Natural killer cell (primary cell): ENCODE measurements at regions not wholly inside any gene's neighbourhood (a gene's known extent, or its start where the extent isn't known, plus 50 kb on each side); places are given as distances from the start of the nearest gene placed in this dataset.
A peak's percentile ranks its signal among the peaks of the same experiment; 100 is the strongest.

Experiments used
- ATAC-seq, 3 donors: fragments of 150-1000 bp in 2 of 3; fragments of 200-7000 bp in 1 of 3; cut with Tn5 transposase; 1 replicate in 1 of 3; 2 replicates in 2 of 3; pipeline ENCODE4 v1.10.0; 2021; ENCODE audit warnings: mild to moderate bottlenecking in 2 of 3, moderate library complexity in 2 of 3
- DNase-seq, 2 donors: peaks; one replicate each; pipeline versions ENCODE4 v3.0.0 to v3.0.0-alpha.2; 2013 to 2021; ENCODE audit warnings: mixed read lengths in 1 of 2
- H3K27ac ChIP-seq: one replicate; pipeline ENCODE4 v1.5.1; 2013; ENCODE audit warnings: mild to moderate bottlenecking, low read length
- H3K27me3 ChIP-seq: one replicate; pipeline ENCODE4 v1.6.1; 2013; ENCODE audit warnings: low read length; ENCODE audit not compliant: control insufficient read depth, insufficient read depth
- H3K36me3 ChIP-seq: one replicate; pipeline ENCODE4 v1.6.1; 2013; ENCODE audit warnings: low read length; ENCODE audit not compliant: control insufficient read depth, insufficient read depth
- H3K4me1 ChIP-seq: one replicate; pipeline ENCODE4 v1.6.1; 2013; ENCODE audit warnings: low read length; ENCODE audit not compliant: control insufficient read depth, insufficient read depth
- H3K4me3 ChIP-seq: one replicate; pipeline ENCODE4 v1.5.1; 2013; ENCODE audit warnings: low read length
- H3K9me3 ChIP-seq: one replicate; pipeline ENCODE4 v1.6.1; 2013; ENCODE audit warnings: low read length; ENCODE audit not compliant: control insufficient read depth, insufficient read depth
- H3K27ac Mint-ChIP-seq, 2 donors: one replicate each; pipeline ENCODE4 v1.8.0; 2022; ENCODE audit warnings: mild to moderate bottlenecking in 2 of 2, mixed read lengths in 2 of 2, moderate library complexity in 1 of 2
- H3K27me3 Mint-ChIP-seq, 2 donors: one replicate each; pipeline ENCODE4 v1.8.0; 2022; ENCODE audit warnings: low read depth in 2 of 2, mixed read lengths in 2 of 2
- H3K36me3 Mint-ChIP-seq: one replicate; pipeline ENCODE4 v1.8.0; 2022; ENCODE audit warnings: mixed read lengths
- H3K4me1 Mint-ChIP-seq, 2 donors: one replicate each; pipeline ENCODE4 v1.8.0; 2022; ENCODE audit warnings: mixed read lengths in 2 of 2
- H3K4me3 Mint-ChIP-seq: one replicate; pipeline ENCODE4 v1.8.0; 2022; ENCODE audit warnings: mild to moderate bottlenecking, moderate library complexity, mixed read lengths
- H3K9me3 Mint-ChIP-seq, 2 donors: one replicate each; pipeline ENCODE4 v1.8.0; 2022; ENCODE audit warnings: mixed read lengths in 2 of 2
- WGBS: methylation state at CpG from one replicate; pipeline ENCODE4 v1.1.7; 2013; ENCODE audit warnings: missing lambda C conversion rate; ENCODE audit not compliant: insufficient coverage; 5-methylcytosine and 5-hydroxymethylcytosine counted together
- intact Hi-C: fragments of 100-400 bp; cut with micrococcal nuclease; formaldehyde crosslinking; loops from one replicate; pipeline ENCODE4 v1.14.2; 2022
- TF ChIP-seq, protein P1 (sequence below): fragments of 200-600 bp; IDR thresholded peaks from one replicate; pipeline ENCODE4 v1.8.0; 2022; ENCODE audit warnings: antibody characterized with exemption

DNA sequence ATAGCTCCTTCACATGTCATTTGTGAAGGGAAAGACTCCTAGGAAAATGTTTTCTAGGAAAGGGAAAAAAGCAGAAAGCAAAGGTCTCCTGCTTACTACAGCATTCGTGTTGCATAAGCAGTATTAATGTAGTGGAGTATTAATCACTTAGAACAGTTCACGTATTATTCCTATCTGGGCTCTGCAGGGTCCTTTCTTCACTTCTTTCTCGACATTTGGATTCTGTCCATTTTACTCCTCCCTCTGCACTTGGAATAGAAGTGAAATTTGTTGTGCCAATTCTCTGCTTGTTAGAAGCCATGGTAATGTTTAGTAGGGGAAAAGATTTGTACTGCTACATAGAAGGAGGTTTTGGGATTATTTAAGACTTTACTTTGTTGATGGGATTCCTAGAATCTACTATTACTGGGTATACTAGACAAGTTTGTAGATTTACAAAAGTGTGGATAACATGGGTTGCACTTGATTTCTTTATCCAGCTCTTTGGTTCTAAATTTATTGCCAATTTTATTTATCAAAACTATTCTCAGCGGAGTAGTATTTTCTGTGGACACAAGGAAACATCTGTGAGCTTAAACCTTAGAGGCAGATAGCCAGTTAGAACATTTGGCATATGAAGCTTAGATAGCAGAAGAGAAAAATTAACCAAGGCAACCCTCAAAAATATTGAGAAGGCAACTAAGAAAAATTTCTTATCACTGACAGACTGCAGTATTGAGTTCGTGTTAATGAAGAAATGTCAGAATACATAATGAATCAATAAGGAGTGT is 108.4 kb upstream of the ESR1 start:
- intact Hi-C loops: no loop called here
- DNase-seq: no peak

DNA sequence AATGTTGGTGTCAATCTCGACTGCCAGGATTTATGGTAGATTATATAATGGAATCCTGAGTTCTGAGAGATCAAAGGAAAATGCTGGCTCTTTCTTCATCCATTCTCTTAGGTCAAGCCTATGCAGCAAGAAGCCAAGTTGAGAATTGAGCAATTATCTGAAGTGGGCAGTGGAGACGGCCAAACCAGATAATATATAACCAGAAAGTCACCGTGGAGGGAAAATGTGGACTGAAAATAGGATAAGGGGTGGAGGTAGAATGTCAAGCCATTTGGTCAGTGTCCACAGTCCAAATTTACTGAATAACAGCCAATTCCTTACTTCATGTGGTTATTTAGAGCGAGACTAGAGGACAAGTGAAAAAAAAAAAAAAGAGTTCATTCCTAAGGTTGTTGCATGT is 107.8 kb upstream of the ESR1 start:
- Histone ChIP-seq H3K4me1 (no peaks in the 10 kb centered on the region), H3K36me3 (no peaks in the 10 kb centered on the region), H3K9me3 (no peaks in the 10 kb centered on the region), H3K4me3 (no peak overlapping the region), H3K27ac (no peak overlapping the region), H3K27me3 (no peaks in the 10 kb centered on the region)
- ATAC-seq: no peak
- no peaks in the 10 kb centered on the region for H3K4me1 Mint-ChIP-seq
- H3K4me3 Mint-ChIP-seq: no peak overlapping the region
- 89% methylated on average over 3 of the region's 4 CpGs for WGBS
- TF ChIP-seq, protein P1, sequence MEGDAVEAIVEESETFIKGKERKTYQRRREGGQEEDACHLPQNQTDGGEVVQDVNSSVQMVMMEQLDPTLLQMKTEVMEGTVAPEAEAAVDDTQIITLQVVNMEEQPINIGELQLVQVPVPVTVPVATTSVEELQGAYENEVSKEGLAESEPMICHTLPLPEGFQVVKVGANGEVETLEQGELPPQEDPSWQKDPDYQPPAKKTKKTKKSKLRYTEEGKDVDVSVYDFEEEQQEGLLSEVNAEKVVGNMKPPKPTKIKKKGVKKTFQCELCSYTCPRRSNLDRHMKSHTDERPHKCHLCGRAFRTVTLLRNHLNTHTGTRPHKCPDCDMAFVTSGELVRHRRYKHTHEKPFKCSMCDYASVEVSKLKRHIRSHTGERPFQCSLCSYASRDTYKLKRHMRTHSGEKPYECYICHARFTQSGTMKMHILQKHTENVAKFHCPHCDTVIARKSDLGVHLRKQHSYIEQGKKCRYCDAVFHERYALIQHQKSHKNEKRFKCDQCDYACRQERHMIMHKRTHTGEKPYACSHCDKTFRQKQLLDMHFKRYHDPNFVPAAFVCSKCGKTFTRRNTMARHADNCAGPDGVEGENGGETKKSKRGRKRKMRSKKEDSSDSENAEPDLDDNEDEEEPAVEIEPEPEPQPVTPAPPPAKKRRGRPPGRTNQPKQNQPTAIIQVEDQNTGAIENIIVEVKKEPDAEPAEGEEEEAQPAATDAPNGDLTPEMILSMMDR: no peak
- H3K36me3 Mint-ChIP-seq: no peaks in the 10 kb centered on the region
- H3K9me3 Mint-ChIP-seq: no peaks in the 10 kb centered on the region
- DNase-seq: no peak
- H3K27ac Mint-ChIP-seq: no peak overlapping the region
- intact Hi-C loops: no loop called here
- peaks cover 0 to 7% of the 10 kb centered on the region in 2 donors for H3K27me3 Mint-ChIP-seq

More for the DNA sequence above, 108.4 kb upstream of the ESR1 start:
- TF ChIP-seq, protein P1: no peak
- no peak for ATAC-seq
- Histone ChIP-seq H3K27me3 (no peaks in the 10 kb centered on the region), H3K4me3 (no peak overlapping the region), H3K27ac (no peak overlapping the region), H3K9me3 (no peaks in the 10 kb centered on the region), H3K4me1 (no peaks in the 10 kb centered on the region), H3K36me3 (no peaks in the 10 kb centered on the region)
- no peaks in the 10 kb centered on the region for H3K36me3 Mint-ChIP-seq
- H3K4me3 Mint-ChIP-seq: no peak overlapping the region
- no peaks in the 10 kb centered on the region for H3K9me3 Mint-ChIP-seq
- no peaks in the 10 kb centered on the region for H3K4me1 Mint-ChIP-seq
- no peak overlapping the region for H3K27ac Mint-ChIP-seq
- H3K27me3 Mint-ChIP-seq: peaks cover 0 to 7% of the 10 kb centered on the region in 2 donors
- 91% methylated on average over 3 of the region's 5 CpGs for WGBS

- Mint-ChIP-seq H3K4me3 (no peak overlapping the region), H3K36me3 (no peaks in the 10 kb centered on the region), H3K27me3 (peaks cover 0 to 7% of the 10 kb centered on the region in 2 donors), H3K27ac (no peak overlapping the region), H3K4me1 (no peaks in the 10 kb centered on the region), H3K9me3 (no peaks in the 10 kb centered on the region)
- no peak for ATAC-seq
- TF ChIP-seq, protein P1: no peak
- no peaks in the 10 kb centered on the region for H3K9me3 ChIP-seq
- no peaks in the 10 kb centered on the region for H3K27me3 ChIP-seq
- H3K4me1 ChIP-seq: no peaks in the 10 kb centered on the region
- no peak overlapping the region for H3K4me3 ChIP-seq
- H3K27ac ChIP-seq: no peak overlapping the region
- peak in 1 of 2 donors; percentile 20 for DNase-seq
- no CpG with 5 or more reads among the region's 5 CpGs for WGBS
- H3K36me3 ChIP-seq: no peaks in the 10 kb centered on the region
- intact Hi-C loops: no loop called here
These were observed 105.4 kb upstream of the ESR1 start for GRCh38 chr6:151701911-151702562.
